Motor neuron (in vitro differentiated cells): ENCODE measurements at regions not wholly inside any gene's neighbourhood (a gene's known extent, or its start where the extent isn't known, plus 50 kb on each side); places are given as distances from the start of the nearest gene placed in this dataset.
A peak's percentile ranks its signal among the peaks of the same experiment; 100 is the strongest.

Experiments
- ATAC-seq, 8 experiments: fragments of 200-7000 bp; cut with Tn5 transposase; replicated peaks in 6 of 8; 2 replicates each; pipeline ENCODE4 v1.8.0; 2021; ENCODE audit warnings: mild to moderate bottlenecking in 8 of 8, moderate library complexity in 8 of 8
- H3K27ac ChIP-seq, 2 donors: fragments of 250-450 bp; sonication (Bioruptor Pico); 2 replicates each; pipeline ENCODE4 v1.9.0; 2021; ENCODE audit warnings: antibody characterized with exemption in 2 of 2, mild to moderate bottlenecking in 2 of 2, moderate library complexity in 1 of 2
- H3K4me1 ChIP-seq, 2 donors: fragments of 250-450 bp; sonication (Bioruptor Pico); replicated peaks in 1 of 2; 2 replicates each; pipeline ENCODE4 v1.6.1; 2021; ENCODE audit warnings: antibody characterized with exemption in 2 of 2, mild to moderate bottlenecking in 2 of 2, moderate library complexity in 1 of 2
- H3K4me3 ChIP-seq, 5 donors: fragments of 250-450 bp; sonication (Bioruptor Pico); 2 replicates each; pipeline ENCODE4 v1.9.0; 2021; ENCODE audit warnings: antibody characterized with exemption in 5 of 5, mild to moderate bottlenecking in 5 of 5, moderate library complexity in 4 of 5
- WGBS, 10 experiments: fragments of 450-650 bp; shearing (Covaris generic); methylation state at CpG; one replicate each; pipeline ENCODE4 v1.0.0; 2022; 5-methylcytosine and 5-hydroxymethylcytosine counted together
- in situ Hi-C, 9 experiments: fragments of 400-800 bp; cut with MboI; loops; one replicate each; pipeline ENCODE4 v1.15.0; 2021; ENCODE audit warnings: low sequenced_read_pairs in 9 of 9, low pct_unique_long_range_greater_than_20kb in 2 of 9; ENCODE audit not compliant: unreplicated experiment in 9 of 9

DNA sequence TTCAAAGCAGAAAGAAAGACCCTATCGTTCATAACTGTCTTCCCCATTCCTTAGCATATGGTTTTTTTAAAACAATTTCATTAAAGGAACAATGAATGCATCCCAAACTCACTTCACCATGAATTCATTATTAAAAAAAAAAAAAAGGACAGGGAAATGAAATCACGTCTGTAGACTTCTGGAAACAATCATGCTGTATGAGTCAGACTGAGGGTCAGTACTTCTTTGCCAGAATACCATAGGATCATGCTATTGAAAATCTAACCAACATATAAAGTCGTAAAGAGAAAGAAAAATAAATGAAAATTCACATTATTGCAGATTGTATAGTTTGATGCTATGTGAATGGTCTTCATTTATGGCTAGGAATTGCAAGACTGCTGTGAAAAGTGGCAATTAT is 144.4 kb downstream of the PCDH18 start:
- in situ Hi-C loops = no loop called here
- peak in 2 of 8 experiments; percentile 53 to 59 for ATAC-seq
- 0 to 93% (median 57%) methylated on average over 1 to 3 of the region's 3 CpGs for WGBS, 10 experiments
- H3K4me3 ChIP-seq = no peak overlapping the region
- H3K4me1 ChIP-seq = peaks cover 12 to 22% of the 10 kb centered on the region in 2 donors
- no peak overlapping the region for H3K27ac ChIP-seq

- in situ Hi-C loops = no loop called here
- no peaks in the 10 kb centered on the region for H3K4me1 ChIP-seq
- no peak for ATAC-seq
- 38 to 100% (median 85%) methylated on average over 1 of the region's 1 CpG; no CpG with 5 or more reads in 3 of the 10 experiments for WGBS, 10 experiments
- no peak overlapping the region for H3K27ac ChIP-seq
- no peak overlapping the region for H3K4me3 ChIP-seq
Observed at GRCh38 chr4:137384476-137384875, 147.8 kb downstream of the PCDH18 start.

- in situ Hi-C loops = no loop called here
- 40 to 100% (median 90%) methylated on average over 1 of the region's 1 CpG; no CpG with 5 or more reads in 6 of the 10 experiments for WGBS, 10 experiments
- ATAC-seq = peak in 2 of 8 experiments; percentile 46 to 80
- Histone ChIP-seq H3K4me1 (no peaks in the 10 kb centered on the region), H3K4me3 (no peak overlapping the region), H3K27ac (no peak overlapping the region)
Observed at GRCh38 chr4:137378821-137379220, 153.5 kb downstream of the PCDH18 start.

- Histone ChIP-seq H3K4me3 (no peak overlapping the region), H3K27ac (no peak overlapping the region), H3K4me1 (no peaks in the 10 kb centered on the region)
- peak in 1 of 8 experiments; percentile 62 for ATAC-seq
- in situ Hi-C loops = no loop called here
- WGBS, 10 experiments = 31 to 92% (median 57%) methylated on average over 1 to 3 of the region's 3 CpGs; no CpG with 5 or more reads in 2 of the 10 experiments
Observed at GRCh38 chr4:137378393-137378792, 153.9 kb downstream of the PCDH18 start.

- ATAC-seq = no peak
- 75 to 100% (median 95%) methylated on average over 1 to 2 of the region's 2 CpGs for WGBS, 10 experiments
- in situ Hi-C loops = no loop called here
- no peaks in the 10 kb centered on the region for H3K4me1 ChIP-seq
- no peak overlapping the region for H3K27ac ChIP-seq
- no peak overlapping the region for H3K4me3 ChIP-seq
Observed at GRCh38 chr4:137376312-137376711, 156.0 kb downstream of the PCDH18 start.

- H3K4me1 ChIP-seq = no peaks in the 10 kb centered on the region
Observed at GRCh38 chr4:137375111-137375850, 157.0 kb downstream of the PCDH18 start.

DNA sequence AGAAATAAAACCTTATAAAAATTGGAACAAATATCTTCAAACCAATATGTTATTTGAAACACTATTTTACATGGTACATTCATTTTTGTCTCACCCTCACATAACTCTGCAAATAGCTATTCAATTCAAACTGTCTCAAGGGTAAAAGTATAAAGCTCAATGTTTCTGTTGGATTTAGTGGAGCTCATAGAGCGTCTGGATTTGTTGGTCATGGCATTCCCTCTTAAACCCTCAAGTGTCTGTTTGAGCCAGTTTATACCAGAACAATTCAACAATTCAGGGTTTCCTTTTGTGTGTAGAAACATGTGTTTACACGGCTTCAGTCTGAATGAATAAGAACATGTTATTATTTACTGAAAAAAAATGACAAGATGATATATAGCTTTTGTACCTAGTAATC is 161.6 kb downstream of the PCDH18 start:
- Histone ChIP-seq H3K27ac (no peak overlapping the region), H3K4me1 (no peaks in the 10 kb centered on the region), H3K4me3 (no peak overlapping the region)
- in situ Hi-C loops = no loop called here
- peak in 1 of 8 experiments; percentile 34 for ATAC-seq
- 32 to 100% (median 83%) methylated on average over 1 to 2 of the region's 2 CpGs; no CpG with 5 or more reads in 1 of the 10 experiments for WGBS, 10 experiments

More at GRCh38 chr4:137375111-137375850, 157.0 kb downstream of the PCDH18 start:
- WGBS, 10 experiments = 27 to 100% (median 70%) methylated on average over 1 to 2 of the region's 2 CpGs
- ATAC-seq = peak in 3 of 8 experiments; percentile 23 to 72 (median 69)
- no peak overlapping the region for H3K27ac ChIP-seq
- no peak overlapping the region for H3K4me3 ChIP-seq
- in situ Hi-C loops = no loop called here

DNA sequence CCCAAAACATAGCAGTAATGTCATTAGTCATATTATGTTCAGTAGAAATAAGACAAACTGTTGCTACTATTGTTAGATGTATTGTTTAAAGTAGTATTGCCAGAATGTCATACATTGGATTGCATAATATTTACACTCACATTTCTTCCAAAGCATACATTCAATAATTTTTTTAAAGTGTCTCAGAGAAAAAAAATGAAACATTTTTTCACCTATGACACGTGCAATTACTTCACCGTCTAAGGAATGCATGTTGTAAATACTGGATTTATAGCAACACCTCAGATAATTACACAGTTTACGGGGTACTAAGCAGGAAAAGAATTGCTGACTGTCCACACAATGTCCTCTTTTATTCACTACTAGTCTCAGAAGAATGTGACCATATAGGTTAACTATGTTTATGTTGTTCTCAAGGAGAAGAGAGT is 162.1 kb downstream of the PCDH18 start:
- ATAC-seq = peak in 2 of 8 experiments; percentile 47 to 59
- in situ Hi-C loops = no loop called here
- 53 to 89% (median 70%) methylated on average over 1 to 3 of the region's 3 CpGs for WGBS, 10 experiments
- no peak overlapping the region for H3K4me3 ChIP-seq
- H3K4me1 ChIP-seq = no peaks in the 10 kb centered on the region
- no peak overlapping the region for H3K27ac ChIP-seq

DNA sequence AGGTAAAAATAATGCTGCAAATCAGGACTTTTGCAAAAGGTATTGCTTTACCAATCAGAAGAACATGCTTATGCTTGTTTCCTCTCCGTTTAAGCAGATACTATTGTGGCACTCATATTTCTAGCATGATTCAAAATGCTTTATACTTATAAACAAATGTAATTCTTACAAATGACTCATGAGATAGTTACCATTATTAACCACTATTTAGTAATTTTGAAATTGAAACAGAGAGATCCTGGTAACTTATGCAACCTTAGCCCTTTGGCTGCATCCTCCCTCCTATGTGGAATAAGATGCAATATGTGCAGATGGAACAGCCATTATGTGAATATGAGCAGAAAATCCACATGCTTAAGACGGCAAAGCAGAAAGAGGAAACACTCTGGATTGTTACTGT is 164.7 kb downstream of the PCDH18 start:
- no peak overlapping the region for H3K27ac ChIP-seq
- peak in 3 of 8 experiments; percentile 29 to 77 (median 49) for ATAC-seq
- H3K4me1 ChIP-seq = no peaks in the 10 kb centered on the region
- 0 to 100% (median 80%) methylated on average over 1 to 2 of the region's 2 CpGs; no CpG with 5 or more reads in 1 of the 10 experiments for WGBS, 10 experiments
- in situ Hi-C loops = no loop called here
- H3K4me3 ChIP-seq = no peak overlapping the region

- ATAC-seq = no peak
- Histone ChIP-seq H3K27ac (no peak overlapping the region), H3K4me1 (peaks cover 7 to 12% of the 10 kb centered on the region in 2 donors), H3K4me3 (no peak overlapping the region)
- in situ Hi-C loops = no loop called here
- 42 to 98% (median 70%) methylated on average over 2 to 4 of the region's 4 CpGs; no CpG with 5 or more reads in 3 of the 10 experiments for WGBS, 10 experiments
Observed at GRCh38 chr4:137363496-137363895, 168.8 kb downstream of the PCDH18 start.

GRCh38 chr4:137361756-137362470 is 170.4 kb downstream of the PCDH18 start:
- H3K4me1 ChIP-seq = peaks cover 7 to 12% of the 10 kb centered on the region in 2 donors
- in situ Hi-C loops = no loop called here
- H3K27ac ChIP-seq = no peak overlapping the region
- WGBS, 10 experiments = 33 to 100% (median 84%) methylated on average over 1 to 3 of the region's 3 CpGs
- H3K4me3 ChIP-seq = no peak overlapping the region
- ATAC-seq = no peak

DNA sequence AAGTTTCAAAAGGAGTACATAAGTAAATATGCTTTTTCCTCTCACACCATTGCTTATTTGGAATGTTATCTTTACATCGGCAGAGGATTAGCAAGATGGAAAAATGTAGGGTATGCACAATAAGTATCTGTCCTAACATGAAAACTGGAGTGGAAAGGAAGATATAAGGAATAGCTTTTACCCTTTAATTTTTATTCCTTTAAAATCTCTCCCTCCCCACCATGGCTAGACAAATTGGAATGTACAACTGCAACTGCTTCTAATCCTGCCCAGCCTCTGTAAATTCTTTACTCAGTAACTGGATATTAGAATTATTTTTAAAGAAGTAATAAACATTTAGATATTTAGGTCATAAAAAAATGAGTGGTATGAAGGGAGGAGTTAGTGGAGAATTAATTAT is 171.5 kb downstream of the PCDH18 start:
- H3K4me3 ChIP-seq = no peak overlapping the region
- WGBS, 10 experiments = 0 to 100% (median 96%) methylated on average over 1 of the region's 1 CpG; no CpG with 5 or more reads in 2 of the 10 experiments
- H3K27ac ChIP-seq = no peak overlapping the region
- in situ Hi-C loops = no loop called here
- H3K4me1 ChIP-seq = peaks cover 7 to 12% of the 10 kb centered on the region in 2 donors
- ATAC-seq = no peak

GRCh38 chr4:137359691-137360315 is 172.5 kb downstream of the PCDH18 start:
- WGBS, 10 experiments = 0 to 48% (median 22%) methylated on average over 1 to 2 of the region's 2 CpGs; no CpG with 5 or more reads in 2 of the 10 experiments
- Histone ChIP-seq H3K4me3 (no peak overlapping the region), H3K27ac (no peak overlapping the region), H3K4me1 (peaks cover 7 to 12% of the 10 kb centered on the region in 2 donors)
- in situ Hi-C loops = no loop called here
- peak in 7 of 8 experiments; percentile 55 to 99 (median 92) for ATAC-seq
